ENCODE measurements at regions not wholly inside any gene's neighbourhood (a gene's known extent, or its start where the extent isn't known, plus 50 kb on each side); places are given as distances from the start of the nearest gene placed in this dataset.
A peak's percentile ranks its signal among the peaks of the same experiment; 100 is the strongest.

- no peak overlapping the region for H3K4me3 ChIP-seq
- no peak overlapping the region for H3K27ac ChIP-seq
- no peaks in the 10 kb centered on the region for H3K36me3 ChIP-seq
- no peak for DNase-seq
- no peaks in the 10 kb centered on the region for H3K27me3 ChIP-seq
- H3K9me3 ChIP-seq (replicated peaks): no peaks in the 10 kb centered on the region
- no peaks in the 10 kb centered on the region for H3K4me1 ChIP-seq
These were observed 2548.6 kb downstream of the PCDH7 start for GRCh38 chr4:33268776-33269175.

GRCh38 chr4:33270403-33270802, 2550.2 kb downstream of the PCDH7 start:
- H3K36me3 ChIP-seq: no peaks in the 10 kb centered on the region
- DNase-seq: no peak

GRCh38 chr4:33272722-33273121, 2552.6 kb downstream of the PCDH7 start:
- Histone ChIP-seq H3K27me3 (no peaks in the 10 kb centered on the region), H3K9me3 (replicated peaks) (no peaks in the 10 kb centered on the region), H3K36me3 (no peaks in the 10 kb centered on the region), H3K4me3 (no peak overlapping the region), H3K4me1 (no peaks in the 10 kb centered on the region), H3K27ac (no peak overlapping the region)
- DNase-seq: no peak

More at GRCh38 chr4:33270403-33270802, 2550.2 kb downstream of the PCDH7 start:
- no peaks in the 10 kb centered on the region for H3K9me3 ChIP-seq (replicated peaks)
- no peaks in the 10 kb centered on the region for H3K27me3 ChIP-seq
- H3K4me1 ChIP-seq: no peaks in the 10 kb centered on the region
- no peak overlapping the region for H3K27ac ChIP-seq
- no peak overlapping the region for H3K4me3 ChIP-seq

- Histone ChIP-seq H3K4me1 (no peaks in the 10 kb centered on the region), H3K27ac (no peak overlapping the region), H3K36me3 (no peaks in the 10 kb centered on the region), H3K27me3 (no peaks in the 10 kb centered on the region), H3K9me3 (replicated peaks) (no peaks in the 10 kb centered on the region), H3K4me3 (no peak overlapping the region)
- no peak for DNase-seq
These were observed 2563.6 kb downstream of the PCDH7 start for GRCh38 chr4:33283818-33284217.

GRCh38 chr4:33296876-33297455, 2576.8 kb downstream of the PCDH7 start:
- H3K36me3 ChIP-seq: no peaks in the 10 kb centered on the region
- H3K4me1 ChIP-seq: peaks cover 20% of the 10 kb centered on the region
- no peak overlapping the region for H3K4me3 ChIP-seq
- no peaks in the 10 kb centered on the region for H3K27me3 ChIP-seq
- H3K27ac ChIP-seq: peak overlapping the region; percentile 26
- H3K9me3 ChIP-seq (replicated peaks): no peaks in the 10 kb centered on the region
- DNase-seq: peak in 1 of 2 experiments; percentile 69

GRCh38 chr4:33302321-33302720, 2582.2 kb downstream of the PCDH7 start:
- no peak overlapping the region for H3K4me3 ChIP-seq
- H3K9me3 ChIP-seq (replicated peaks): no peaks in the 10 kb centered on the region
- H3K27me3 ChIP-seq: no peaks in the 10 kb centered on the region
- peak overlapping the region; percentile 68 for H3K27ac ChIP-seq
- peaks cover 20% of the 10 kb centered on the region for H3K4me1 ChIP-seq
- DNase-seq: peak; percentile 89 to 95
- no peaks in the 10 kb centered on the region for H3K36me3 ChIP-seq

- Histone ChIP-seq H3K4me1 (peaks cover 17% of the 10 kb centered on the region), H3K36me3 (no peaks in the 10 kb centered on the region), H3K4me3 (no peak overlapping the region), H3K27me3 (no peaks in the 10 kb centered on the region), H3K9me3 (replicated peaks) (no peaks in the 10 kb centered on the region), H3K27ac (no peak overlapping the region)
- no peak for DNase-seq
These were observed 2586.0 kb downstream of the PCDH7 start for GRCh38 chr4:33306131-33306530.

GRCh38 chr4:33316033-33316432, 2595.9 kb downstream of the PCDH7 start:
- H3K4me1 ChIP-seq: peaks cover 1% of the 10 kb centered on the region
- no peak overlapping the region for H3K27ac ChIP-seq
- H3K27me3 ChIP-seq: no peaks in the 10 kb centered on the region
- H3K36me3 ChIP-seq: no peaks in the 10 kb centered on the region
- DNase-seq: no peak
- no peaks in the 10 kb centered on the region; the same call in none of the 2 replicates for H3K9me3 ChIP-seq (replicated peaks)
- H3K4me3 ChIP-seq: no peak overlapping the region

GRCh38 chr4:33316578-33316977, 2596.4 kb downstream of the PCDH7 start:
- H3K9me3 ChIP-seq (replicated peaks): no peaks in the 10 kb centered on the region; the same call in none of the 2 replicates
- DNase-seq: no peak
- H3K27me3 ChIP-seq: no peaks in the 10 kb centered on the region
- H3K4me1 ChIP-seq: peaks cover 4% of the 10 kb centered on the region
- no peak overlapping the region for H3K27ac ChIP-seq
- no peak overlapping the region for H3K4me3 ChIP-seq
- H3K36me3 ChIP-seq: no peaks in the 10 kb centered on the region

- no peak overlapping the region for H3K4me3 ChIP-seq
- H3K9me3 ChIP-seq (replicated peaks): peaks cover 8% of the 10 kb centered on the region; the same call in 1 of the 2 replicates
- H3K36me3 ChIP-seq: no peaks in the 10 kb centered on the region
- H3K4me1 ChIP-seq: peaks cover 4% of the 10 kb centered on the region
- no peak for DNase-seq
- H3K27me3 ChIP-seq: no peaks in the 10 kb centered on the region
- H3K27ac ChIP-seq: no peak overlapping the region
These were observed 2603.2 kb downstream of the PCDH7 start for GRCh38 chr4:33323393-33323792.

- Histone ChIP-seq H3K27me3 (no peaks in the 10 kb centered on the region), H3K4me1 (no peaks in the 10 kb centered on the region), H3K4me3 (no peak overlapping the region), H3K36me3 (no peaks in the 10 kb centered on the region), H3K27ac (no peak overlapping the region), H3K9me3 (replicated peaks) (peaks cover 2% of the 10 kb centered on the region; the same call in 1 of the 2 replicates)
- no peak for DNase-seq
These were observed 2614.2 kb downstream of the PCDH7 start for GRCh38 chr4:33334416-33334815.

GRCh38 chr4:33339762-33340161, 2619.6 kb downstream of the PCDH7 start:
- DNase-seq: no peak
- Histone ChIP-seq H3K4me1 (no peaks in the 10 kb centered on the region), H3K9me3 (replicated peaks) (peaks cover 2% of the 10 kb centered on the region; the same call in 1 of the 2 replicates), H3K36me3 (no peaks in the 10 kb centered on the region), H3K27me3 (no peaks in the 10 kb centered on the region), H3K27ac (no peak overlapping the region), H3K4me3 (no peak overlapping the region)

GRCh38 chr4:33340168-33340567, 2620.0 kb downstream of the PCDH7 start:
- Histone ChIP-seq H3K36me3 (no peaks in the 10 kb centered on the region), H3K27me3 (no peaks in the 10 kb centered on the region), H3K4me1 (no peaks in the 10 kb centered on the region), H3K27ac (no peak overlapping the region), H3K9me3 (replicated peaks) (peaks cover 2% of the 10 kb centered on the region; the same call in 1 of the 2 replicates), H3K4me3 (no peak overlapping the region)
- no peak for DNase-seq

GRCh38 chr4:33349376-33349775, 2629.2 kb downstream of the PCDH7 start:
- H3K9me3 ChIP-seq (replicated peaks): no peaks in the 10 kb centered on the region; the same call in 1 of the 2 replicates
- H3K4me3 ChIP-seq: no peak overlapping the region
- no peak overlapping the region for H3K27ac ChIP-seq
- DNase-seq: peak in 1 of 2 experiments; percentile 13
- H3K4me1 ChIP-seq: no peaks in the 10 kb centered on the region
- no peaks in the 10 kb centered on the region for H3K27me3 ChIP-seq
- H3K36me3 ChIP-seq: no peaks in the 10 kb centered on the region

- H3K4me1 ChIP-seq: no peaks in the 10 kb centered on the region
- no peaks in the 10 kb centered on the region for H3K36me3 ChIP-seq
- no peaks in the 10 kb centered on the region for H3K27me3 ChIP-seq
- no peak for DNase-seq
- H3K27ac ChIP-seq: no peak overlapping the region
- H3K4me3 ChIP-seq: no peak overlapping the region
- no peaks in the 10 kb centered on the region for H3K9me3 ChIP-seq (replicated peaks)
These were observed 2637.0 kb downstream of the PCDH7 start for GRCh38 chr4:33357121-33357520.

GRCh38 chr4:33369446-33369845, 2649.3 kb downstream of the PCDH7 start:
- Histone ChIP-seq H3K36me3 (no peaks in the 10 kb centered on the region), H3K9me3 (replicated peaks) (0 out of 2 replicates have a peak, but pooled peaks cover 3% of the 10 kb centered on the region), H3K4me1 (0 out of 2 replicates have a peak, but pooled peaks cover 2% of the 10 kb centered on the region), H3K4me3 (no peak overlapping the region), H3K27me3 (no peaks in the 10 kb centered on the region), H3K27ac (no peak overlapping the region)
- peak in 1 of 2 experiments; percentile 20 for DNase-seq
